HG03342 (cell line): ENCODE measurements at regions not wholly inside any gene's neighbourhood (a gene's known extent, or its start where the extent isn't known, plus 50 kb on each side); places are given as distances from the start of the nearest gene placed in this dataset.

Source experiments
- ATAC-seq: cut with Tn5 transposase; IDR thresholded peaks from one replicate; pipeline ENCODE4 v1.9.1; 2021; ENCODE audit warnings: mild to moderate bottlenecking, moderate library complexity; ENCODE audit not compliant: unreplicated experiment

GRCh38 chr6:23195487-23195886, 626.1 kb downstream of the HDGFL1 start:
- no peak for ATAC-seq

GRCh38 chr6:23199541-23199940, 630.2 kb downstream of the HDGFL1 start:
- ATAC-seq, result no peak

- ATAC-seq, result no peak
These were observed 631.6 kb downstream of the HDGFL1 start for GRCh38 chr6:23200946-23201345.

- no peak for ATAC-seq
These were observed 632.8 kb downstream of the HDGFL1 start for GRCh38 chr6:23202207-23202606.

- ATAC-seq, result no peak
These were observed 643.0 kb downstream of the HDGFL1 start for GRCh38 chr6:23212398-23212797.

- ATAC-seq, result no peak
These were observed 643.8 kb downstream of the HDGFL1 start for GRCh38 chr6:23213193-23213592.

- no peak for ATAC-seq
These were observed 644.3 kb downstream of the HDGFL1 start for GRCh38 chr6:23213651-23214050.

- ATAC-seq, result no peak
These were observed 649.4 kb downstream of the HDGFL1 start for GRCh38 chr6:23218751-23219150.

- no peak for ATAC-seq
These were observed 653.4 kb downstream of the HDGFL1 start for GRCh38 chr6:23222724-23223123.

- no peak for ATAC-seq
These were observed 655.2 kb downstream of the HDGFL1 start for GRCh38 chr6:23224540-23224939.

- ATAC-seq, result no peak
These were observed 659.2 kb downstream of the HDGFL1 start for GRCh38 chr6:23228439-23229024.

GRCh38 chr6:23243854-23244253, 674.5 kb downstream of the HDGFL1 start:
- no peak for ATAC-seq

GRCh38 chr6:23244300-23244699, 674.9 kb downstream of the HDGFL1 start:
- ATAC-seq, result no peak

- ATAC-seq, result no peak
These were observed 676.2 kb downstream of the HDGFL1 start for GRCh38 chr6:23245572-23245971.

GRCh38 chr6:23246896-23247295, 677.5 kb downstream of the HDGFL1 start:
- no peak for ATAC-seq

GRCh38 chr6:23250556-23250955, 681.2 kb downstream of the HDGFL1 start:
- ATAC-seq, result no peak

- ATAC-seq, result no peak
These were observed 693.5 kb downstream of the HDGFL1 start for GRCh38 chr6:23262864-23263263.

GRCh38 chr6:23265270-23265669, 695.9 kb downstream of the HDGFL1 start:
- no peak for ATAC-seq

- no peak for ATAC-seq
These were observed 697.2 kb downstream of the HDGFL1 start for GRCh38 chr6:23266536-23266935.

GRCh38 chr6:23267651-23268050, 698.3 kb downstream of the HDGFL1 start:
- no peak for ATAC-seq

GRCh38 chr6:23268348-23268747, 699.0 kb downstream of the HDGFL1 start:
- ATAC-seq, result no peak

GRCh38 chr6:23269436-23269835, 700.1 kb downstream of the HDGFL1 start:
- no peak for ATAC-seq

- ATAC-seq, result no peak
These were observed 703.2 kb downstream of the HDGFL1 start for GRCh38 chr6:23272536-23272935.
